Hippocampal formation (tissue), 2 donors: ENCODE measurements at regions not wholly inside any gene's neighbourhood (a gene's known extent, or its start where the extent isn't known, plus 50 kb on each side); places are given as distances from the start of the nearest gene placed in this dataset.
"Not testable (repeated sequence)": the region's sequence is repeated elsewhere in the genome, so short reads cannot be mapped to it uniquely, and the experiment has no call there.

Source experiments
- DNase-seq, 2 donors: peaks; one replicate each; lab custom pipeline; 2025; lab: John Stamatoyannopoulos, UW

- no peak for DNase-seq
Observed at GRCh38 chr2:225244933-225245332, 154.6 kb upstream of the NYAP2 start.

- DNase-seq, result no peak
Observed at GRCh38 chr2:225236769-225237323, 162.7 kb upstream of the NYAP2 start.

DNA sequence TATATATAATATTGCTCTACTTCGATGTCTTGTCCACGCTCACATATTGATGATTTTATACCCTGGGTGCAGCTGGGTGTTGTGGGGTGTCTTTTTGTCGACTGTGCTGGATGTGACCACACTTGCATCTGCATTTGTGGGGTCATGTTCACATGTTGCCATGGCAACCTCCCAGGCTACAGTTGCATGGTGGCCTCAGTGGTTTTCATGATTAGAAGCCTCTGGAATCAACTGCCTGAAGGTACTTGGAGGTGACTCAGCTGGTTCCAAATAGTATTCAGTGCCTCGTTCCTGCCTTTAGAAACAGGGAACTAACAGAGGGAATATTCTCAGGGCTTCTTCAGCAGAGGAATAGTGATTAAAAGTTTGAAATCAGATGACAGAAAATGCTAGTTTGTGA is 166.3 kb upstream of the NYAP2 start:
- DNase-seq, result no peak

DNA sequence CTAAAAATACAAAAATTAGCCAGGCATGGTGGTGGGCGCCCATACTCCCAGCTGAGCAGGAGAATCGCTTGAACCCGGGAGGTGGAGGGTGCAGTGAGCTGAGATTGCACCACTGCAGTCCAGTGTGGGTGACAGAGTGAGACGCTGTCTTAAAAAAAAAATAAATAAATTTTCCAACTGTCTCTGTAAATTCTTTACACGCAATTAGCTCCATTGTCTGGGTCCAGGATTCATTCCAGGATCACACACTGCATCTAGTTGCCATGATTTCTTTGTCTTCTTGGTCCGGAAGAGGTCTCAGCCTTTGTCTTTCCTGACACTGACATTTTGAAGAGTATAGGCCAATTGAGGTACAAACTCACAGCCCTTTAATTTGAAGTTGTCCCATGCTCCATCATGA is 167.6 kb upstream of the NYAP2 start:
- DNase-seq, result no peak

DNA sequence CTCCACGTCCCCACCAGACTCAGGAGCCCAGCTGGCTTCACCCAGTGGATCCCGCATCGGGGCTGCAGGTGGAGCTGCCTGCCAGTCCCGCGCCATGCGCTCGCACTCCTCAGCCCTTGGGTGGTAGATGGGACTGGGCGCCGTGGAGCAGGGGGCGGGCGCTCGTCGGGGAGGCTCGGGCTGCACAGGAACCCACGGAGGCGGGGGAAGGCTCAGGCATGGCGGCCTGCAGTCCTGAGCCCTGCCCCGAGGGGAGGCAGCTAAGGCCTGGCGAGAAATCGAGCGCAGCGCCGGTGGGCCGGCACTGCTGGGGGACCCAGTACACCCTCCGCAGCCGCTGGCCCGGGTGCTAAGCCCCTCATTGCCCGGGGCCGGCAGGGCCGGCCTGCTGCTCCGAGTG is 170.2 kb upstream of the NYAP2 start:
- DNase-seq, result not testable (repeated sequence)

DNA sequence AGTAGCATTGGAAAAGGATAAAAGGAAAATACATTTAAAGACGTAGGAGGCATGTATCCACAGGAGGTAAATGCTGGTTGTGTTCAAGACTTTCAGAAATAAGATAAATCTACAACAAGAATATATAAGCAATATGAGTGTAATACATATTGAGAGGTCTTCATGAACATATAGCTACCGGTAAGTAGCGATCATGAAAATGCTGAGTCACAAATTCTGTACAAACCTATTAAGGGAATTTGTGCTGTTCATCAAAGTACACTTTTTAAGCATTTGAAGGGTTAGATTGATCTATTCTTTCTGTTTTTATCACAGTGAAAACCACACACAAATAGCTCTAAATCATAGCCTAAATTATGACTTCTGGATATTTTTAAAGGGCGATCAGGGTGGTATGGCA is 173.1 kb upstream of the NYAP2 start:
- no peak for DNase-seq

- no peak for DNase-seq
Observed at GRCh38 chr2:225223301-225223700, 176.2 kb upstream of the NYAP2 start.

DNA sequence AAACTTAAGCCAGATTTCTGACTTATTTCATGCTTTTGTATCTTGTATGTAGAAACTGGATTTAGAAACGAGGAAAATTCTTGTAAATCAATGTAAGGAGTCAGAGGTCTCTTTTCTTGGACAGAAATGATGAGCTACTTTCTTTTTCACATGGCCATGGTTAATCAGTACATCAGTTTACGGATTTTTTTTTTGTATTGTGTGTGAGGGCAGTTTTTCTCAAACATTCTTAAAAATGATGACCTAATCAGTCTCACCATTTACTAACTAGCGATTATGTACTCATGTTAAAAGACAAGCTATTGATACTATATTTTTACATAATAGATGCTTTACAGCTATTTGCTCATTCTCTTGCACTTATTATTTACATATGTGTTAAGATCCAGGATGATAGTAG is 165.2 kb upstream of the DOCK10 start:
- no peak for DNase-seq

- no peak for DNase-seq
Observed at GRCh38 chr2:225207043-225207442, 164.8 kb upstream of the DOCK10 start.

GRCh38 chr2:225196579-225196978 is 154.3 kb upstream of the DOCK10 start:
- no peak for DNase-seq

GRCh38 chr2:225192869-225193268 is 150.6 kb upstream of the DOCK10 start:
- DNase-seq, result no peak

GRCh38 chr2:225190987-225191386 is 148.7 kb upstream of the DOCK10 start:
- no peak for DNase-seq

GRCh38 chr2:225184948-225185347 is 142.7 kb upstream of the DOCK10 start:
- no peak for DNase-seq

DNA sequence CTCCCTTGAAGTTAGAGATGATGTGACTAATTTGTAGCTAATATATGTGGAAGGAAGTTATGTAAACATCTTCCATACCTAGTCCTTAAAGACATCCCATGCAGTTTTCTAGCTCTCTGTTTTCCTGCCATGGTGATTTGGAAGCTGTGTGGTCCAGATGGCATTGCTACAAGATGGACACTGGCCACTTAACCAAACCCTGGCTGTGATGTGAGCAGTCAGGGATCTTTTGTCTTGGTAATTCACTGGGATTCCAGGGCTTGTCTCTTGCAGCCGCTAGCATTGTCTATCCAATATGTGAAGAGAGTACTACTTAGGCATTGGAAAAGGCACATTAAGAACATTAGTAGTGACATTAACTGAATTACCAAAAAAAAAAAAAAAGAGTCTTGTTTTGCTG is 139.9 kb upstream of the DOCK10 start:
- no peak for DNase-seq

GRCh38 chr2:225177098-225177497 is 134.8 kb upstream of the DOCK10 start:
- DNase-seq, result peak in 1 of 2 donors; percentile 16

DNA sequence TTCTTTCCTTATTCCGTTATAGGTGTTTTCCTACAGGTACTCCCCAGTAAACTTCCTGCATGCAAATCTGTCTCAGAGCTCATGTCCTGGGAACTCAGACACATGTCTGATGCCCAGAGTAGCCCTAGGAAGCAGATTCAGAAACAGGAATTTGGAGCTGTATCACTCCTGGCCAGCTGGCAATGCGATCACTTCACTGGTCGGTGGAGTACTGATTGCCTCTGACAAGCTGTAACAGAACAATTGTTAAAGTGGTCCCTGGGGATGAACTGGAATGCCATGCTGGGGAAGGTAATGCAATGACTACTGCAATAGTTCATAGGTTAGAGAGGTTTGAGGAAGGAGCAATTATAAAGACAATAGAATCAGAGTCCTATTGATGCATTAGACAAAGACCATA is 131.6 kb upstream of the DOCK10 start:
- DNase-seq, result no peak

- DNase-seq, result no peak
Observed at GRCh38 chr2:225171350-225171749, 129.1 kb upstream of the DOCK10 start.

DNA sequence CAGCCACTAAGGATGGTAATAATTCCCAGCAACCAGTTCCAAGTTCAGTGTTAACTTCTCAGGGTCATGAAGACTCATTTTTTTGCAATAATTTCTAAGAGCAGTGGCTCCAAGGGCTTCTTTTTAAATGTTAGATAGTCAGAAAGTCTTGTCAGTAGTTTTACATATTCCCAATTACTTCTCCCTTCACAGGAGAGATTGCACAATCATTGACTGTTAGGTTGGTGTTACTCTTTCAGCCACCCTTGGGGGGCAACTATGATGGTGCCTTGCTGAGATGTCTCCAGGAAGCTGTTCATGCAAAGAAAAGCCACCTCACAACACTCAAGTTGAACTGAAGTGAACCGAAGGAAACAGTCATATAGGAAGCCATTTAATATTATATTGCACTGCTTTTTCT is 127.9 kb upstream of the DOCK10 start:
- DNase-seq, result no peak

- DNase-seq, result no peak
Observed at GRCh38 chr2:225169396-225169795, 127.1 kb upstream of the DOCK10 start.

DNA sequence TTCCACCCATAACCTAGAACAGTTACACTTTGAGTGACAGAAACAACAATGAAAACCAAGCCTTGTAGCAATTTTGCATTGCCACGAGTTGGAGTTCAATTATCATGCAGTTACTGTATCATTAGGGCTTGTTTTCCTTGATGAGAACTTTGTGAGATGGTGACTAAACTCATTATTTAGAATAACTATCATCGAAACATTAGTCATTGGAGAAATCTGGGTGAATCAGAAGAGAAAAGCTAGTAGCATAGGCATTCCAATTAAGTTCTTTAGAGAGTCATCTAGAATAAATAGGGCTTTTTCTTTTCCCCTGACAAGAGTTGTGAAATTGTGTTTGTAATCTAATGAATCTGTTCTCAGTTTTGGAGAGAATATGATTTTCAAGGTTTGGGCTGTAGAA is 122.8 kb upstream of the DOCK10 start:
- DNase-seq, result no peak

GRCh38 chr2:225164401-225165050 is 122.3 kb upstream of the DOCK10 start:
- DNase-seq, result no peak

GRCh38 chr2:225158360-225158759 is 116.1 kb upstream of the DOCK10 start:
- no peak for DNase-seq

DNA sequence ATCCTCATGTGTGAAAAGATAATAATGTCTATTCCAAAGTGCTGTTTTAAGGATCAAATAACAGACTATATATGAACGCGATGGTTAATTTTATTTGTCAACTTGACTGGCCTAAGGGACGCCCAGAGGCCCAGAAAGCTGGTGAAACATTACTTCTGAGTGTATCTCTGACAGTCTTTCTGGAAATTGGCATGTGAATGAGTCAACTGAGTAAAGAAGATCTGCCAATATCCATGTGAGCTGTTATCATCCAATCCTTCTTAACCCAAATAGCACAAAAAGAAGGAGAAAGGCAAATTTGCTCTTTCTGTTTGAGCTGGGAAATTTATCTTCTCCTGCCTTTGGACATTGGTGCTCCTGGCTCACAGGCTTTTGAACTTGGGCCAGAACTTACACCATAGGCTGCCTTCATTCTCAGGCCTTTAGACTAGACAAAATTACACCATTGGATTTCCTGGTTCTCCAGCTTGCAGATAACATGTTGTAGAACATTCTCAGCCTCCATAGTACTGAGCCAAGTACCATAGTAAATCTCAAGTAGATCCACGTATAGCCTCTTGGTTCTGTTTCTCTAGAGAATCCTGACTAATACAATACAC is 114.7 kb upstream of the DOCK10 start:
- no peak for DNase-seq

DNA sequence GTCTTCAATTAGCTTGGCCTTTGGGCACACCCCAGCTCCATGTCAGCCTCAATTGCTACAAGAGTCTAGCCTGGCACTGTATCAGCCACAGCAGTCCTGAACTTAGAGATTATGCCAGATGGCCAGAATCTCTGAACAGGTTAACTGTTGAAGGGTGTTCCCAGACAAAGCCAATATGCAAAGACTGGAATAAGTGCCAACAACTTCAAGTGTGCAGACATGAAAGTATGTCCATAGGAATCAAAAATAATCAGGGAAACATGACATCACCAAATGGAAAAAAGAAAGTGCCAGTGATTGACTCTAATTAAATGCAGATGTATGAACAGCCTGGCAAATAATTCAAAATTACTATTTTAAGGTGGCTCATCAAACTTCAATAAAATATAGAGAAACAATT is 98.5 kb upstream of the DOCK10 start:
- DNase-seq, result no peak
